Stimulated activated naive CD4-positive, alpha-beta T cell treated with Interleukin-2 at 50 U/mL for 16 hours (primary cell): ENCODE measurements at regions not wholly inside any gene's neighbourhood (a gene's known extent, or its start where the extent isn't known, plus 50 kb on each side); places are given as distances from the start of the nearest gene placed in this dataset.
"Not testable (repeated sequence)": the region's sequence is repeated elsewhere in the genome, so short reads cannot be mapped to it uniquely, and the experiment has no call there.

Experiments
- DNase-seq: peaks from one replicate; lab custom pipeline; 2025; lab: John Stamatoyannopoulos, UW

GRCh38 chr21:32823296-32823695 lies 51.7 kb upstream of the PAXBP1 start:
- not testable (repeated sequence) for DNase-seq

- DNase-seq, result no peak
Observed at GRCh38 chr21:32824950-32825349, 53.4 kb upstream of the PAXBP1 start.

GRCh38 chr21:32826329-32827167 lies 55.0 kb upstream of the PAXBP1 start:
- peak; percentile 30 for DNase-seq

GRCh38 chr21:32828908-32829307 lies 57.4 kb upstream of the PAXBP1 start:
- DNase-seq, result no peak

GRCh38 chr21:32829504-32829903 lies 57.9 kb upstream of the PAXBP1 start:
- DNase-seq, result no peak

- DNase-seq, result not testable (repeated sequence)
Observed at GRCh38 chr21:32831779-32832178, 60.2 kb upstream of the PAXBP1 start.

GRCh38 chr21:32834211-32834915 lies 62.8 kb upstream of the PAXBP1 start:
- no peak for DNase-seq

GRCh38 chr21:32834916-32835235 lies 63.3 kb upstream of the PAXBP1 start:
- DNase-seq, result no peak

GRCh38 chr21:32842146-32842545 lies 70.6 kb upstream of the PAXBP1 start:
- no peak for DNase-seq

- DNase-seq, result no peak
Observed at GRCh38 chr21:32843561-32843960, 72.0 kb upstream of the PAXBP1 start.

GRCh38 chr21:32844076-32844475 lies 72.5 kb upstream of the PAXBP1 start:
- DNase-seq, result no peak

GRCh38 chr21:32844653-32845436 lies 73.3 kb upstream of the PAXBP1 start:
- DNase-seq, result no peak

GRCh38 chr21:32858628-32859027 lies 87.1 kb upstream of the PAXBP1 start:
- no peak for DNase-seq

GRCh38 chr21:32860399-32860798 lies 88.8 kb upstream of the PAXBP1 start:
- no peak for DNase-seq

GRCh38 chr21:32861866-32862265 lies 90.3 kb upstream of the PAXBP1 start:
- no peak for DNase-seq

GRCh38 chr21:32867597-32867996 lies 96.0 kb upstream of the PAXBP1 start:
- DNase-seq, result no peak

- no peak for DNase-seq
Observed at GRCh38 chr21:32868631-32869454, 97.3 kb upstream of the PAXBP1 start.

- no peak for DNase-seq
Observed at GRCh38 chr21:32869459-32869858, 97.9 kb upstream of the PAXBP1 start.

- no peak for DNase-seq
Observed at GRCh38 chr21:32876426-32876825, 104.9 kb upstream of the PAXBP1 start.

GRCh38 chr21:32877888-32878287 lies 106.3 kb upstream of the PAXBP1 start:
- not testable (repeated sequence) for DNase-seq

GRCh38 chr21:32878661-32879060 lies 107.1 kb upstream of the PAXBP1 start:
- DNase-seq, result no peak

- DNase-seq, result no peak
Observed at GRCh38 chr21:32881458-32881857, 109.9 kb upstream of the PAXBP1 start.
